ENCODE measurements at regions not wholly inside any gene's neighbourhood (a gene's known extent, or its start where the extent isn't known, plus 50 kb on each side); places are given as distances from the start of the nearest gene placed in this dataset.
"Not testable (repeated sequence)": the region's sequence is repeated elsewhere in the genome, so short reads cannot be mapped to it uniquely, and the experiment has no call there.

DNA sequence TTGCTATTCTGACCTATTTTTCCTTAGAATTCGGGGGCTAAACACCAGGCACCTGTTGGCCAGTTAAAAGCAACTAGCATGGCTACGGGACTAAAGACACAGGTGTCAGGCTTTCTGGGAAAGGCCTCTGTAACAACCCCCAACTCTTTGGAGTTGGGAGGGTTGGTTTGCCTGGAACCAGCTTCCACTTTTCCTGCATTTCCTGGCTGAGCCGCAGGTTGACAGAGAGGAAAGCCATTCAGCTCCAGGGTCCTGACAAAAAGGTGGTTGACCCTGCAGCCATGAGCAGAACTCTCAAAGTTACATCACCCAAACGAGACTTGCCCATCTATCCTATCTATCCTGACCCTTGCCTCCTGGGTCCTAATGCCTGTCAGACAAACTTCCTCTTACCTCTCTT is 375.4 kb upstream of the SFSWAP start:
- Histone ChIP-seq H3K27ac (ENCODE audit: low read length) (no peak overlapping the region), H3K9me3 (ENCODE audit: control insufficient read depth, low read depth, low read length) (no peaks in the 10 kb centered on the region), H3K4me1 (ENCODE audit: control insufficient read depth, low read depth, low read length) (peaks cover 2% of the 10 kb centered on the region), H3K4me3 (ENCODE audit: low read length) (no peak overlapping the region), H3K9ac (ENCODE audit: low read length) (no peak overlapping the region), H3K36me3 (ENCODE audit: control insufficient read depth, low read depth, low read length) (no peaks in the 10 kb centered on the region), H3K27me3 (ENCODE audit: control insufficient read depth, insufficient read depth, low read length) (no peaks in the 10 kb centered on the region)

DNA sequence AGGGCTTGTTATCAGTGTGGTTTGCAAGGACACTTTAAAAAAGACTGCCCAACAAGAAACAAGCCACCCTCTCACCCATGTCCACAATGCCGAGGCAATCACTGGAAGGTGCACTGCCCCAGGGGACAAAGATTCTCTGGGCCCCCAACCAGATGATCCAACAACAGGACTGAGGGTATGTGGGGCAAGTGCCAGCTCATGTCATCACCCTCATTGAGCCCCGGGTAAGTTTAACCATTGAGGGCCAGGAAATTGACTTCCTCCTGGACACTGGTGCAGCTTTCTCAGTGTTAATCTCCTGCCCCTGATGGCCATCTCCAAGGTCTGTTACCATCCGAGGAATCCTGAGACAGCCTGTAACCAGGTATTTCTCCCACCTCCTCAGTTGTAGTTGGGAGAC is 373.0 kb upstream of the SFSWAP start:
- H3K27ac ChIP-seq (ENCODE audit: low read length); H3K9ac ChIP-seq (ENCODE audit: low read length); H3K9me3 ChIP-seq (ENCODE audit: control insufficient read depth, low read depth, low read length); H3K27me3 ChIP-seq (ENCODE audit: control insufficient read depth, insufficient read depth, low read length); H3K4me3 ChIP-seq (ENCODE audit: low read length); H3K4me1 ChIP-seq (ENCODE audit: control insufficient read depth, low read depth, low read length); H3K36me3 ChIP-seq (ENCODE audit: control insufficient read depth, low read depth, low read length): not testable (repeated sequence)

DNA sequence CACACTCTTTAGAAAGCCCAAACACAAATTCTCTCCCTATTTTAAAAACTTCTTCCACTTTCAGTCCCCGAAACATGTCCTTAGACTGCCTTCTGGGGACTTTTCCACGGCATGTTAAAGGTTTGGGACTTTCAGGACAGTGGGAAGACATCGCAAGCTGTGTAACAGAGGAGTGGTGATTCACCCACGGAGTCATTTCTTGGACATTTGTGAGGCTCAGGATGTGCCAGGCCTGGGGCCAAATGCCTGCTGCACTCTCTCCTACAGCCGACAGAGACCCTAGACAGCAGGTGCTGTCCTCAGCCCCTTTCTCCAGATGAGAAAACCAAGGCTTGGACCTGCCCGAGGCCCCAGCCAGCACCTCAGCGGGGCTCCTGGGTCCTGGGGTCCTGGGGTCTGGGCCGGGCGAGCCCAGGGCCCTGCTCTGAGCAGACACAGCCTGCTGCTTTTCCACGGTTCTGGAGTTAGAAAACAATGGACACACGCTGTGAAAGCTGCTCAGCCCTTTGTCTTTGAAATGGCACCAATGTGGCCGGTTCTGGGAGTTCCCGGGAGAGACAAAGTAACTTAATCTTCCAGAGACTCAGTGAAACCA is 370.2 kb upstream of the SFSWAP start:
- Histone ChIP-seq H3K9ac (ENCODE audit: low read length) (no peak overlapping the region), H3K36me3 (ENCODE audit: control insufficient read depth, low read depth, low read length) (no peaks in the 10 kb centered on the region), H3K27ac (ENCODE audit: low read length) (no peak overlapping the region), H3K9me3 (ENCODE audit: control insufficient read depth, low read depth, low read length) (no peaks in the 10 kb centered on the region), H3K27me3 (ENCODE audit: control insufficient read depth, insufficient read depth, low read length) (no peaks in the 10 kb centered on the region), H3K4me1 (ENCODE audit: control insufficient read depth, low read depth, low read length) (peaks cover 5% of the 10 kb centered on the region), H3K4me3 (ENCODE audit: low read length) (no peak overlapping the region)

DNA sequence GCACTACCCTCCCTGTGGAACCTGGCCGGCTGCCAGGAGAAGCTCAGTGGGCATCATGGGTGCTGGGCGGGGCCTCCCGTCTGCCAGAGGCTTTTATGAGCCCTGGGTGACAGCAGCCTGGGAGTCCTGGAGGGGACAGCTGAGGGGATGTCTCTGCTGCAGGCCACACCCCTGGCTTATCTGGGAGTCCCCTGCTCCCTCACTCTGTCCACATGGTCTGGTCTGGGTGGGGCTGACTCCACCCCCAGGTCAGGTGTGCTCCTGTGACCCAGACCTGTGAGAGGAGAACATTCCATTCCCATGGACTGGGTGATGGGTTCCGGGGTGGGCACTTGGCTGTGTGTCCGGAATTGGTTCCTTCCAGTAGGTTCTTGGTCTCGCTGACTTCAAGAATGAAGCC is 369.3 kb upstream of the SFSWAP start:
- H3K9ac ChIP-seq (ENCODE audit: low read length); H3K27me3 ChIP-seq (ENCODE audit: control insufficient read depth, insufficient read depth, low read length); H3K4me1 ChIP-seq (ENCODE audit: control insufficient read depth, low read depth, low read length); H3K36me3 ChIP-seq (ENCODE audit: control insufficient read depth, low read depth, low read length); H3K27ac ChIP-seq (ENCODE audit: low read length); H3K9me3 ChIP-seq (ENCODE audit: control insufficient read depth, low read depth, low read length); H3K4me3 ChIP-seq (ENCODE audit: low read length): not testable (repeated sequence)

DNA sequence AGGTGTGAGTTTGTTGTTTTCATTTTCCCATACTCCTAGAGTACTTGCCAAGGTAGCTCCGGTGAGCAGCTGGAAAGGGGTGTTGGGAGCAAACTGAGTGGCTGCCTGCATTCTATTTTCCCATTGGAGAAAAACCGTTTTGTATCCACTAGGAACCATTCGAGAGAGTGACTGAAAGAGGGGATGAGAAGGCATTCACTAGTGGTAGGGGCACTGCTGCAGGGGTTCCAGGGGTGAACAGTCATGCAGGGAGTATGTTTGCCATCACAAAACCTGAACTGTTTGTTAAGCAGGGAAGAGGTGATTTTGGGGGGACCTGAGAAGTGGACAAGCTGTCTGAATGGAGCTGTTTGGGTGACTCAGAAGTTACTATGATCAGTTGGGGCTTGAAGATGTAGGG is 367.5 kb upstream of the SFSWAP start:
- H3K27ac ChIP-seq (ENCODE audit: low read length); H3K27me3 ChIP-seq (ENCODE audit: control insufficient read depth, insufficient read depth, low read length); H3K4me3 ChIP-seq (ENCODE audit: low read length); H3K36me3 ChIP-seq (ENCODE audit: control insufficient read depth, low read depth, low read length); H3K9me3 ChIP-seq (ENCODE audit: control insufficient read depth, low read depth, low read length); H3K9ac ChIP-seq (ENCODE audit: low read length): not testable (repeated sequence)
- H3K4me1 ChIP-seq (ENCODE audit: control insufficient read depth, low read depth, low read length): peaks cover 13% of the 10 kb centered on the region

DNA sequence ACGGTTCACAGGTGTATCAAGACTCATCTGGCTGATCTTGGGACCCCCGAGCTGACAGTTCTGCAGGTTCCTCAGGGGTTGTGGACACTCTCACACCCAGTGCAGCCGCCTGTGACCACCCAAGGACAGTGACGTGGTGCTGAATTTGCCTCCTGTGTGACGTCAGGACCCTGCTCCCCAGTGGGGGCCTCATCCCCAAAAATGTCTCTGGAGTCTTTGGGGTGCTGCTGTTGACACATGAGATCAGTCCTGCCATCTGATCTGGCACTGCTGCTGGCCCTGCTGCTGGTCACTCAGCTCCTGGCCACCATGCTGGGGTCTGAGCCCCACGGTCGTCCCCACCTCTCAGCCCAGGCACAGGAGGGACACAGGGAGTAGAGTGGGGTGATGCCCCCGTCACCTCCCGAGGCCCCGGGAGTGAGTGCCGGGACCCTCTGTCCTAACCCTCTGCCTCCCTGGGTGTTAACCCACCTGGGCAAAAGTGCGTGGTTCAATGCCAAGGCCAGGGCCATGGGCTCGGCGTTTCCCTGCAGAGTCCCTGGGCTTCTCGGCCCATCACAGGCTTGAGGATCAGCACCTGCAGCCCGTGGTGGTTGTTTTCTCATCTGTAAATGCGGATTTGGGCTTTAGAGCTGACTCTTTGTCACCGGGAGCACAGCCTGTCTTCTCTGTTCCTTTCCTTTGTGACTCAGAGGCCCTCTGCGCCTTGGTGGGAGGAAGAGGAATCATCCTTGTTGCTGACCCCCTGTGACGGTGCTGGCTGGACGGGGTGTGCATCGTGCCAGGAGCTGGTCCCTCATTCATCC is 366.0 kb upstream of the SFSWAP start:
- not testable (repeated sequence) for H3K9me3 ChIP-seq (ENCODE audit: control insufficient read depth, low read depth, low read length); H3K4me3 ChIP-seq (ENCODE audit: low read length); H3K27me3 ChIP-seq (ENCODE audit: control insufficient read depth, insufficient read depth, low read length); H3K36me3 ChIP-seq (ENCODE audit: control insufficient read depth, low read depth, low read length); H3K9ac ChIP-seq (ENCODE audit: low read length); H3K27ac ChIP-seq (ENCODE audit: low read length)
- peaks cover 18% of the 10 kb centered on the region for H3K4me1 ChIP-seq (ENCODE audit: control insufficient read depth, low read depth, low read length)

DNA sequence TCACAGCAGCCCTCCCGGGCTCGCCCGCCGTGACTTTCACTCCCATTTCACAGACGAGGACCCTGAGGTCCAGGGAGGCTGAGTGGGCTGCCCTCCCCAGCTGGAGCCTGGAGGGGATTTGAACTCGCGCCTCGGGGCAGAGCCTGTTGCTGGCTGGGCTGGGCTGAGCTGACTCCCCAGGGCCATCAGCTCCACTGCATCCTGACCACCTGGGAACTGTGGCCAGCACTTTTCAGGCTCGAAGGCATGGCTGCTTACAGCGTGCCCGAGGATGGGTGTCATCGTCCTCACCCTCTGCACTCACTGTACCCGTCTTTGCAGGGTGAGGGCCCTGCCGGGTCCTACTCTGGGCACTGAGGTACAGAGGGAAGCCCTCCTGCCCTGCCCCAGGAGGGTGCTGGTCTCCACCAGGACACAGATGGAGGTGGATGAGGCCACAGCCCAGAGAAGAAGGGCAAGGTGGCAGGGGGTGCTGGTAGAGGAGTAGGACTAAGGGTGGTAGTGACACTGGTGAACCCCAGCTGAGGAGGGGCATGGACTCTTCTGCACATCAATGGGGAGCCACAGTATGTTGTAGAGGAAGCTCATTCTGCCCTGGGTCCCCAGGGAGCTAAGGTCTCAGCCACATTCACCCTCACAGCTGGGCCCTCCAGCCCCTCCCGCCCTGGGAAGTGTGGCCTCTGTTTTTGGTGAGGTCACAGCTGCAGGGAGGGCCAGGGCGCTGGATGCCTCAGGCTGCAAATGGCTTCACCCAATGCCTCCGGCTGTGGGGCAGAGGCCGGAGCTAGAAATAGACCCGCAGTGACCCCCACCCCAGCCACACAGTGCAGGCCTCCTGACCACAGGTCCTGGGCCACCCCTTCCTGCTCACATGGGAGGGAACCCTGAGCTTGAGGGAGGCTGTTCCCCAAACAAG is 365.1 kb upstream of the SFSWAP start:
- H3K4me3 ChIP-seq (ENCODE audit: low read length): no peak overlapping the region
- H3K9me3 ChIP-seq (ENCODE audit: control insufficient read depth, low read depth, low read length): no peaks in the 10 kb centered on the region
- peaks cover 13% of the 10 kb centered on the region for H3K4me1 ChIP-seq (ENCODE audit: control insufficient read depth, low read depth, low read length)
- no peaks in the 10 kb centered on the region for H3K36me3 ChIP-seq (ENCODE audit: control insufficient read depth, low read depth, low read length)
- no peak overlapping the region for H3K27ac ChIP-seq (ENCODE audit: low read length)
- no peaks in the 10 kb centered on the region for H3K27me3 ChIP-seq (ENCODE audit: control insufficient read depth, insufficient read depth, low read length)
- H3K9ac ChIP-seq (ENCODE audit: low read length): no peak overlapping the region

DNA sequence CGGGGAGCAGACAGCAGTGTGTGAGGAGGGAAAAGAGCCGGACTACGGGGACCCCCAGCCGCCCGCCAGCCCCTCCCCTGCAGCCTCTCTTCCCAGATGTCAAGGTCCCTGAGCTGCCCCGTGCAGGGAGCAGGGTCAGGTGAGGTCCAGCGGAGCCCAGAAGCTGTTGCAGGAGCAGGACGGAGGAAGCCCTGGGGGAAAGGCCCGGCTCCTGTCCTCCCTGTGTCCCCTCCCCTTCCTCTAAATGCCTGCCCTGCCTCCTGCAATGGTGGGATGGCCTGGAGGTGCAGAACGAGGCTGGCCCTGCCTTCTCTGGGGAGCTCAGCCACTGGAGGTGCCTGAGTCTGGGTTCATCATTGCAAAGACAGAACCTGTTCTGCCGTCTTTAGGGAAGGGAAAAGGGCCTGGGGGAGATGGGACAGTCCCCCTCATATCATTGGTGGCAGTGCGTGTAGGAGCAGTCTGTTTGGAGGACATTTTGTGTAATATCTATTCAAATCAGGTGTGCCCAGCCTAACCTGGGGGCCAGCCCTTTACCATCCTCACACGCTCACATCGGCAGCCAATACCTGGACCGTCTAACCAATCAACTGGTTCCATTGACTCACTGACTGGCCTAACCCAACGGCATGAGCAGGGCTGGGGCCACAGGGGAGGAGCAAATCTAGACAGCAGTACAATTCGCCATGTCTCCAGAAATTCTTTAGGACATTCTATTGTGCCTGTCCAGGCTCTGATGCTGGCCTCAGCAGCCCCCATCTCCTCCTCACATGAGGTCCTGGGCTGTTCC is 364.1 kb upstream of the SFSWAP start:
- no peak overlapping the region for H3K27ac ChIP-seq (ENCODE audit: low read length)
- H3K4me1 ChIP-seq (ENCODE audit: control insufficient read depth, low read depth, low read length): peaks cover 13% of the 10 kb centered on the region
- no peaks in the 10 kb centered on the region for H3K36me3 ChIP-seq (ENCODE audit: control insufficient read depth, low read depth, low read length)
- no peak overlapping the region for H3K9ac ChIP-seq (ENCODE audit: low read length)
- no peaks in the 10 kb centered on the region for H3K9me3 ChIP-seq (ENCODE audit: control insufficient read depth, low read depth, low read length)
- no peak overlapping the region for H3K4me3 ChIP-seq (ENCODE audit: low read length)
- H3K27me3 ChIP-seq (ENCODE audit: control insufficient read depth, insufficient read depth, low read length): no peaks in the 10 kb centered on the region

DNA sequence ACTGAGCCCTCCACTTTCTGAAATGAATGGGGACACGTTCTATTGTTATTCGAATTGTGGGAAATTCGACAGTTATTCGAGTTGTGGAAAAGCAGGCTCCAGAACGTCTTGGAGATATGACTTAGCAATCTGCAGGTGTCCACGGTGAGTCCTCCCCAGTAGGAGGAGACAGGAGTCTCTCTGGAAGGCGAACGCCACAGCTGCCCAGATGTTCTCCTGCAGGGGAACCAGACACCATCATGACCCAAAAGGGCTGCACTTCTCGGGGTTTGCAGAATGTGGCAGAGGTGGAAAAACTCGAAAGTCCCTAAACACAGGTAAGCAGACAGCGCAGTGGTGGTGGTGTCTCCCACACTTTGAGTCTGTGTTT is 363.6 kb upstream of the SFSWAP start:
- H3K36me3 ChIP-seq (ENCODE audit: control insufficient read depth, low read depth, low read length): no peaks in the 10 kb centered on the region

DNA sequence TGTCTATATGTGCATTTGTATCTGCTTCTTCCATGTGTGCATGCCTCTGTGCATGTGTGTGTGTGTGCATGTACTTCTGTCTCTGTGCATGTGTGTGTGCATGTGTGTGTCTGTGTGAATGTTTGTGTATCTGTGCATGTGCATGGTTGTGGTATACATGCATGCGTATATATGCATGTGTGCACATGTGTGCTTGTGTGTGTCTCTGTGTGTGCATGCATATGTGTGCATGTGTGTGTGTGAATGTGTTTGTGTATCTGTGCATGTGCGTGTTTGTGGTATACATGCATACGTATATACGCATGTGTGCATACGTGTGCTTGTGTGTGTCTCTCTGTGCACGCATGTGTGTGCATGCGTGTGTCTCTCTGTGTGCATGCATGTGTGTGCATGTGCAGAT is 363.2 kb upstream of the SFSWAP start:
- H3K4me1 ChIP-seq (ENCODE audit: control insufficient read depth, low read depth, low read length): peaks cover 13% of the 10 kb centered on the region
- H3K9me3 ChIP-seq (ENCODE audit: control insufficient read depth, low read depth, low read length): no peaks in the 10 kb centered on the region
- H3K36me3 ChIP-seq (ENCODE audit: control insufficient read depth, low read depth, low read length): no peaks in the 10 kb centered on the region
- no peaks in the 10 kb centered on the region for H3K27me3 ChIP-seq (ENCODE audit: control insufficient read depth, insufficient read depth, low read length)
- H3K4me3 ChIP-seq (ENCODE audit: low read length): no peak overlapping the region
- H3K27ac ChIP-seq (ENCODE audit: low read length): no peak overlapping the region
- H3K9ac ChIP-seq (ENCODE audit: low read length): no peak overlapping the region

More for the DNA sequence above, 363.6 kb upstream of the SFSWAP start:
- H3K4me1 ChIP-seq (ENCODE audit: control insufficient read depth, low read depth, low read length): peaks cover 13% of the 10 kb centered on the region
- no peaks in the 10 kb centered on the region for H3K9me3 ChIP-seq (ENCODE audit: control insufficient read depth, low read depth, low read length)
- H3K27ac ChIP-seq (ENCODE audit: low read length): no peak overlapping the region
- H3K27me3 ChIP-seq (ENCODE audit: control insufficient read depth, insufficient read depth, low read length): no peaks in the 10 kb centered on the region
- no peak overlapping the region for H3K9ac ChIP-seq (ENCODE audit: low read length)
- H3K4me3 ChIP-seq (ENCODE audit: low read length): no peak overlapping the region

DNA sequence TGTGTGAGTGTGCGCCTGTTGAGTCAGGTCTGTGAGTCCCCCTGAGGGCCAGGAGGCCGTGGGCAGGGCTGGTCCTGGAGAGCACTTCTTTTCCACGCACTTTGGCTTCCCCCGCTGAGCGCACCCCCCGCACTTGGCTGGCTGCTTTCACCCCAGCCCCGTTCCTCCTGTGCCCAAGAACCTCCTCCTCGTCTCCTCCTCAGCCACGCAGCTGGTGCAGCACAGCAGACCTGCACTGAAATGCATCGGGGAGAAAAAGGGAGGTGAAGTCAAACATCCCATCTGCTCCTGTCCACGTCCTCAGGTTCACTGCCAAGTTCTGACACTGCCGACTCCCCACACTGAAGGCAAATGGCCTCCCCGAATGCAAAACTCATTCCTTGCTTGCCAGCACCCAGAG is 362.7 kb upstream of the SFSWAP start:
- Histone ChIP-seq H3K36me3 (ENCODE audit: control insufficient read depth, low read depth, low read length) (no peaks in the 10 kb centered on the region), H3K9ac (ENCODE audit: low read length) (no peak overlapping the region), H3K27ac (ENCODE audit: low read length) (no peak overlapping the region), H3K9me3 (ENCODE audit: control insufficient read depth, low read depth, low read length) (no peaks in the 10 kb centered on the region), H3K4me1 (ENCODE audit: control insufficient read depth, low read depth, low read length) (peaks cover 13% of the 10 kb centered on the region), H3K4me3 (ENCODE audit: low read length) (no peak overlapping the region), H3K27me3 (ENCODE audit: control insufficient read depth, insufficient read depth, low read length) (no peaks in the 10 kb centered on the region)
